ENCODE measurements at regions not wholly inside any gene's neighbourhood (a gene's known extent, or its start where the extent isn't known, plus 50 kb on each side); places are given as distances from the start of the nearest gene placed in this dataset.

DNA sequence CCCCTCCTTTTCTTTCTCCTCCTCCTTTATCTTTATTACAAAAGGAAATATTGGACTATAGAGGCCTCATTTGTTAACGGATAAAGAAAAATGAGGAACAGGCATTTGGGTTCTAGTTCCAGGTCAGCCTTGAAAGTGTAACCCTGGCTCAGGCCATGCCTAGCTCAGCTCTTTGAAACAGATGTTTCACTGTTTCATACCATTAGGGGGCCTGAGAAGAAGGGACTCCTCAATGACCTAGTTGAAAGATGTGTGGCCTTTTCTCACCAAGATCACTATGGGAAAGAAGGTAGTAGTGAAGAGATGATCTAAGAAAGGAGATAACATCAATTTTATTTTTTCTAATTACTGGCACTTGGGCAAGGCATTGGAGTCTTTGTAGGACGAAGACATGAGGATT is 952.7 kb downstream of the SLC4A3 start:
- Histone ChIP-seq H3K9me3 (no peaks in the 10 kb centered on the region), H3K36me3 (no peaks in the 10 kb centered on the region)
- intact Hi-C loops (cut with DNase I; ENCODE audit: low total_unique reads): no loop called here

DNA sequence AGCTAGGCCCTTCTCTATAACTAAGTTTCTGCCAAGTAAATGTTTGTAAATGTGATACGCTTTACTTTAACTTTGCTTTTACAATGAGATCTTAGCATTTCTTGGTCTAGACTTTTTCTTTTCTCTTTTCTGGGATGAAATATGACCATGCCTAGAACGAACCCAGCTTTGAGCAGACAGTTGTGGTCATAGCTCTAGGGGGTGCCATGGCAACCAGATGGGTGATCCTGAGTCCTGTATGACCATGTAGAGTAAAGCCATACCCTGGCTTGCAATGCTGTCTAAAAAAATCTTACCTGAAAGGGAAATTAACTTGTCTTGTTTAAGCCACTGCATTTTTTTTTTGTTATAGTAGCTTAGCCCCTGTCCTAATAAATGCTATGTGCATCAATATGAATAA is 956.3 kb downstream of the SLC4A3 start:
- H3K27ac ChIP-seq: no peak overlapping the region
- no peaks in the 10 kb centered on the region for H3K36me3 ChIP-seq
- no peaks in the 10 kb centered on the region for H3K9me3 ChIP-seq
- no peak overlapping the region for H3K4me3 ChIP-seq
- no peak for DNase-seq
- peaks cover 0 to 3% (median 0%) of the 10 kb centered on the region in 3 donors for H3K27me3 ChIP-seq
- intact Hi-C loops (cut with DNase I; ENCODE audit: low total_unique reads): no loop called here
- no peaks in the 10 kb centered on the region for H3K4me1 ChIP-seq
- no peak for TF ChIP-seq EP300 (IDR thresholded peaks at IDR 0.05)
- 54 to 64% (median 55%) methylated on average over 2 of the region's 2 CpGs for WGBS, 5 donors

More for the DNA sequence above, 952.7 kb downstream of the SLC4A3 start:
- Histone ChIP-seq H3K27me3 (peaks cover 0 to 3% (median 0%) of the 10 kb centered on the region in 3 donors), H3K4me3 (no peak overlapping the region), H3K4me1 (no peaks in the 10 kb centered on the region), H3K27ac (no peak overlapping the region)
- DNase-seq: no peak
- WGBS, 5 donors: 43 to 81% (median 62%) methylated on average over 2 of the region's 2 CpGs
- TF ChIP-seq, protein P1, sequence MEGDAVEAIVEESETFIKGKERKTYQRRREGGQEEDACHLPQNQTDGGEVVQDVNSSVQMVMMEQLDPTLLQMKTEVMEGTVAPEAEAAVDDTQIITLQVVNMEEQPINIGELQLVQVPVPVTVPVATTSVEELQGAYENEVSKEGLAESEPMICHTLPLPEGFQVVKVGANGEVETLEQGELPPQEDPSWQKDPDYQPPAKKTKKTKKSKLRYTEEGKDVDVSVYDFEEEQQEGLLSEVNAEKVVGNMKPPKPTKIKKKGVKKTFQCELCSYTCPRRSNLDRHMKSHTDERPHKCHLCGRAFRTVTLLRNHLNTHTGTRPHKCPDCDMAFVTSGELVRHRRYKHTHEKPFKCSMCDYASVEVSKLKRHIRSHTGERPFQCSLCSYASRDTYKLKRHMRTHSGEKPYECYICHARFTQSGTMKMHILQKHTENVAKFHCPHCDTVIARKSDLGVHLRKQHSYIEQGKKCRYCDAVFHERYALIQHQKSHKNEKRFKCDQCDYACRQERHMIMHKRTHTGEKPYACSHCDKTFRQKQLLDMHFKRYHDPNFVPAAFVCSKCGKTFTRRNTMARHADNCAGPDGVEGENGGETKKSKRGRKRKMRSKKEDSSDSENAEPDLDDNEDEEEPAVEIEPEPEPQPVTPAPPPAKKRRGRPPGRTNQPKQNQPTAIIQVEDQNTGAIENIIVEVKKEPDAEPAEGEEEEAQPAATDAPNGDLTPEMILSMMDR (IDR thresholded peaks at IDR 0.05): no peak
- TF ChIP-seq POLR2A (IDR thresholded peaks at IDR 0.05) (no peak), EP300 (IDR thresholded peaks at IDR 0.05) (no peak), POLR2AphosphoS5 (IDR thresholded peaks at IDR 0.05) (no peak)

DNA sequence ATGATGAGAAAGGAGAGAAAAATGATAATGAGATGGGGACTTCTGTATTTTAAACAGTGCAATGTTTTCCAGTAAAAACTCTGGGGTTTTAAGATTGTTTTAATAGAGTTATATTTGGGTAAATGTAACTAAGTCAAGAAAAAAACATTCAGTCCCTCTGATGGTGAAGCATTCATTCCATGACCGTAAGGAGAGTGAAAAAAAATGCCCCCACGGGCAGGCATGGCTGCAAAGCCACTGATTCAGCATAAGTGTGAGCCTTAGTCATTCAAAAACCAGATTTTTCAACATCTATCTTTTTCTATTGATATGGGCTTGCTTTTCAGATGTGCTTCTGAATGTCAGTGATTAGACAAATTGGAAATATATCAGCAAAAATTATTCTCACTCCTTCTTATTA is 957.8 kb downstream of the SLC4A3 start:
- H3K36me3 ChIP-seq: no peaks in the 10 kb centered on the region
- no peak for DNase-seq
- no peaks in the 10 kb centered on the region for H3K9me3 ChIP-seq
- no peak overlapping the region for H3K4me3 ChIP-seq
- WGBS, 5 donors: 33 to 61% (median 50%) methylated on average over 2 of the region's 2 CpGs
- H3K27ac ChIP-seq: no peak overlapping the region
- peaks cover 0 to 3% (median 0%) of the 10 kb centered on the region in 3 donors for H3K27me3 ChIP-seq
- intact Hi-C loops (cut with DNase I; ENCODE audit: low total_unique reads): no loop called here
- H3K4me1 ChIP-seq: no peaks in the 10 kb centered on the region
- TF ChIP-seq POLR2A (IDR thresholded peaks at IDR 0.05): no peak
- TF ChIP-seq EP300 (IDR thresholded peaks at IDR 0.05): no peak
- TF ChIP-seq, protein P1 (IDR thresholded peaks at IDR 0.05): no peak
- no peak for TF ChIP-seq POLR2AphosphoS5 (IDR thresholded peaks at IDR 0.05)

DNA sequence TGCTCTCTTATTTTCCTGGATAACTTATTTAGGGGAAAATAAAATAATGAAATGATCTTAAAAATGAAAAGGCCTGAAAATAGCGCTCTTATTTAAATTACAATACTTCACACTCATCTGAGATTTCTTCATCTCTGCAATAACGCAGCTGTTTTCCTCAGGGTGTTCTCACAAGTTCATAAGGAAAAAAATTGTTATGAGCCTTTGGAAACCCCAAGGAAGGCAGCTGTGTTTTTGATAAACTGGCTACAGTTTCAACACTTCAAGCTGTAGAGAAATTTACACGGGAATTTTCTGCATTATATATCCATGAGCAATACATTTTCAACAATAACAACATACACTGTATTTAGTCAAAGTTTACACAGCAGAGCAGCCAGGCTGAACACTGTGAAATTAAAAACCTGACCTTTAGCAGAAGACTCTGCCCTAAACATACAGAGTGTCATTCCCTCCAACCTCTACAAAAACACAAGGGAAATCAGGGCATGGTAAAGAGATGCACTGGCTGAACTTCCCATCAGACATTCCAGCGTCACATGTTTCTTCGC is 959.6 kb downstream of the SLC4A3 start:
- DNase-seq: peak in 1 of 2 donors; percentile 27
- H3K27ac ChIP-seq: no peak overlapping the region
- H3K36me3 ChIP-seq: no peaks in the 10 kb centered on the region
- WGBS, 5 donors: 69 to 82% (median 73%) methylated on average over 5 of the region's 5 CpGs
- H3K9me3 ChIP-seq: no peaks in the 10 kb centered on the region
- intact Hi-C loops (cut with DNase I; ENCODE audit: low total_unique reads): no loop called here
- H3K4me3 ChIP-seq: no peak overlapping the region
- H3K27me3 ChIP-seq: peaks cover 0 to 3% (median 0%) of the 10 kb centered on the region in 3 donors
- H3K4me1 ChIP-seq: no peaks in the 10 kb centered on the region
- TF ChIP-seq, protein P1 (IDR thresholded peaks at IDR 0.05): no peak
- TF ChIP-seq POLR2A (IDR thresholded peaks at IDR 0.05): no peak
- TF ChIP-seq EP300 (IDR thresholded peaks at IDR 0.05): no peak
- no peak for TF ChIP-seq POLR2AphosphoS5 (IDR thresholded peaks at IDR 0.05)

DNA sequence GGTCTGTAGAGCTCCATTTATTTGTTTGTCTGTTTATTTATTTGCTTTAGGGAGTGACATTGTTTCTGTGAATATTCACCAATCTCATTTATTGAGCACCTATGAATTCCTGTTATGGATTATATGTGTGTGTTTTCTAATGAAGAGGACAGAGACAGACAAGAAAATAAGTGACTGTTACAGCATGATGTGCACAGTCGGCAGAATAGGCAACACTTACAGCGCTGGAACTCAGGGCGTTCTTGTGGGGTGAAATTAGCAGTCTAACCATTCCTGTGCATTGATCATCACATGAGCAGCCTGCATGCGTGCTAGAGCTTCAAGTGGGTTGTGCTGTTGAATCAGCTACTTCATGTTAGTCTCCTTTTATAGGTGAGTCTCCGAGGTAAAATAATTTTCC is 960.7 kb downstream of the SLC4A3 start:
- WGBS, 5 donors: 81 to 90% (median 87%) methylated on average over 5 of the region's 5 CpGs
- no peak for TF ChIP-seq POLR2A (IDR thresholded peaks at IDR 0.05)
- TF ChIP-seq EP300 (IDR thresholded peaks at IDR 0.05): no peak
- TF ChIP-seq, protein P1 (IDR thresholded peaks at IDR 0.05): no peak
- TF ChIP-seq POLR2AphosphoS5 (IDR thresholded peaks at IDR 0.05): no peak
- H3K9me3 ChIP-seq: no peaks in the 10 kb centered on the region
- intact Hi-C loops (cut with DNase I; ENCODE audit: low total_unique reads): no loop called here
- no peaks in the 10 kb centered on the region for H3K4me1 ChIP-seq
- no peak overlapping the region for H3K27ac ChIP-seq
- no peaks in the 10 kb centered on the region for H3K36me3 ChIP-seq
- no peak for DNase-seq
- peaks cover 0 to 3% (median 0%) of the 10 kb centered on the region in 3 donors for H3K27me3 ChIP-seq
- H3K4me3 ChIP-seq: no peak overlapping the region
